ENCODE measurements at regions not wholly inside any gene's neighbourhood (a gene's known extent, or its start where the extent isn't known, plus 50 kb on each side); places are given as distances from the start of the nearest gene placed in this dataset.

DNA sequence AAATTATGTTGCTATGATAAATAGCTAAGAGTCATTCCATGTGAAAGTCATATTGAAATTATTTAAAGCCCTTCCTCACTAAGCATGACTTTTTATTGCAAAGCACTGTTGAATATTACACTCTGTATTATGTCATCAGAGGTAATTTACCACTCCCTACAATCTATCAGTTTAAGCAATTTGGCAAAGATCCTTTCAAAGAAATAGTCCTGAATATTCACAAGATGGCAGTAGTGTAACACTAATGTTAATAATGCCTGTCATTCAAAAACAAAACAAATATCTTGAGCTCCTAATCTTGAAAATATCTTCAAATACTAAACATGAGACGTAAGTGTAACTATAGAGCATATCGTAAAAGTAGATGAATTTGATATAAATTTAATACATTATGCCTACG lies 208.6 kb upstream of the TECRL start:
- H3K27ac ChIP-seq, result no peak overlapping the region
- no peak overlapping the region for H3K4me3 ChIP-seq
- DNase-seq (ENCODE audit: low spot score), result no peak
- TF ChIP-seq, protein P1, sequence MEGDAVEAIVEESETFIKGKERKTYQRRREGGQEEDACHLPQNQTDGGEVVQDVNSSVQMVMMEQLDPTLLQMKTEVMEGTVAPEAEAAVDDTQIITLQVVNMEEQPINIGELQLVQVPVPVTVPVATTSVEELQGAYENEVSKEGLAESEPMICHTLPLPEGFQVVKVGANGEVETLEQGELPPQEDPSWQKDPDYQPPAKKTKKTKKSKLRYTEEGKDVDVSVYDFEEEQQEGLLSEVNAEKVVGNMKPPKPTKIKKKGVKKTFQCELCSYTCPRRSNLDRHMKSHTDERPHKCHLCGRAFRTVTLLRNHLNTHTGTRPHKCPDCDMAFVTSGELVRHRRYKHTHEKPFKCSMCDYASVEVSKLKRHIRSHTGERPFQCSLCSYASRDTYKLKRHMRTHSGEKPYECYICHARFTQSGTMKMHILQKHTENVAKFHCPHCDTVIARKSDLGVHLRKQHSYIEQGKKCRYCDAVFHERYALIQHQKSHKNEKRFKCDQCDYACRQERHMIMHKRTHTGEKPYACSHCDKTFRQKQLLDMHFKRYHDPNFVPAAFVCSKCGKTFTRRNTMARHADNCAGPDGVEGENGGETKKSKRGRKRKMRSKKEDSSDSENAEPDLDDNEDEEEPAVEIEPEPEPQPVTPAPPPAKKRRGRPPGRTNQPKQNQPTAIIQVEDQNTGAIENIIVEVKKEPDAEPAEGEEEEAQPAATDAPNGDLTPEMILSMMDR (IDR thresholded peaks at IDR 0.05), result no peak

DNA sequence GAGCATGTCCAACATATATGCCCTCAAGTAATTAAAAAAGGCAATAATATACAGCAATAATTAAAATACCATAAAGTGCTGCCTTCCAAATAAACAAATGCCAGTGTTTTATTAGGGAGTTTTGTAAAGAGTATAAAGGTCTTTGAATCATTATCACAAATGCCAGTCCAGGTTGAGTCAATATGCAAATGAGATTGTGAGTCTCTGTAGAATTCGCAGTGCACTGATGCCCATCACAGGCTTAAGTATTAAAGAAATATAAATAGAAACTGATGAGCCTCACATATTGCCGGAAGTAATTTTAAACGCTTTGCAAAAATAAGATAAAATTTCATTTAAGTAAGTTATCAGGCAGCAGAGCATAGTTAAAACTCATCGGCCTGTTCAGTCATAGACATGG lies 205.0 kb upstream of the TECRL start:
- Histone ChIP-seq H3K27ac (no peak overlapping the region), H3K4me3 (no peak overlapping the region)
- TF ChIP-seq, protein P1 (IDR thresholded peaks at IDR 0.05), result no peak
- no peak for DNase-seq (ENCODE audit: low spot score)

DNA sequence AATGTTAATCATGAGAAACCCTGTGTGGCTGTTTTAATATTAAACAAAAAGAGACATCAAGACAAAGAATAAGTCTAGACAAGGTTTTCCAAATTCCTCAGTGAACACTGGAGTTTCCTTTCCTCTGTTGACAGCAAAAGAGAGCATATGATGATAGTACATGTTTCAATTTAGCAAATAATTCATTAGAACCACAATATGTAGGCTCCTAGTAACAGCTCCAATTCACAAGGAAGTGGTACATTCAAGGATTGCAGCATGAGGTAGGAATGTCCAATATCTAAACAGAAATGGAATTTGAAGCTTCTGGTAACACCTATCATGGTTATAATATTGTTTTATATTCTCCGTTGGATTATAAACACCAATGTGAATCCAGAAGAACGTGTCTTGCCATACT lies 203.8 kb upstream of the TECRL start:
- TF ChIP-seq, protein P1 (IDR thresholded peaks at IDR 0.05), result no peak
- Histone ChIP-seq H3K27ac (no peak overlapping the region), H3K4me3 (no peak overlapping the region)
- DNase-seq (ENCODE audit: low spot score), result no peak

DNA sequence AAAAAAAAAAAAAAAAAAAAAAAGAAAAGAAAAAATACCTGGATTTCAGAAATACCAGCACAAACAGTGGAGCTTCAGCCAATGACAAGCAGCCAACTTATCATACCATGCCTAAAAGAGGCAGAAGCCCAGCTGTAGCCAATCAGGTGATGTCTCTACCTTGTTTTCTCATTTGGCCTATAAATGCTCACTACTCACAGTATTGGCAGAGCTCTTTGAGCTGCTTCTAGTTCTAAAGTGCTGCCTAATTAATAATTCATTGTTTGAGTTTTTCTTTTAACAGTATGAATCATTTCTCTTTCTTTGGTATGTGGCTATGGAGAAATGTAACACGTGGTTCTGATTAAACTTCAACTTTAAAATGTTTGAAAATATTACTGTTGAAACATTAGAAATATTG lies 188.8 kb upstream of the TECRL start:
- TF ChIP-seq, protein P1 (IDR thresholded peaks at IDR 0.05), result no peak
- H3K27ac ChIP-seq, result no peak overlapping the region
- no peak overlapping the region for H3K4me3 ChIP-seq
- DNase-seq (ENCODE audit: low spot score), result no peak

DNA sequence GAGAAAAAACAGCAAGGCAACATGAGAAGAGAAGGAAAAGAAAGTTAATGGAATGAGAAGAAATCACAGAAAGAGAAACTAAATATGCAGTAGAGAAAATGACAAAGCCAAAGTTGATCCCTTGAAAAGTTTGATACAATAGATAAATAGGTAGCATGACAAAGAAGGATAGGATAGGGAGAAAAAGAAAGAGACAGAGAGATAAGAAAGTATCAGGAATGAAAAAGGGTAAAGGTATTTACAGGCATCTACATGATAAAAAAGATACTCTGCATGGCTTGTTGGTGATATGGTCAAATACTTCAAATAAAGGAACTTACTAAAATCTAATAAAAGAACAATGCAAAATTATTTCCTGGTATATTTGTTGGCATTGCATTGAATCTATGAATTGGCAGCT lies 185.5 kb upstream of the TECRL start:
- TF ChIP-seq, protein P1 (IDR thresholded peaks at IDR 0.05), result no peak
- H3K27ac ChIP-seq, result no peak overlapping the region
- no peak for DNase-seq (ENCODE audit: low spot score)
- H3K4me3 ChIP-seq, result no peak overlapping the region

DNA sequence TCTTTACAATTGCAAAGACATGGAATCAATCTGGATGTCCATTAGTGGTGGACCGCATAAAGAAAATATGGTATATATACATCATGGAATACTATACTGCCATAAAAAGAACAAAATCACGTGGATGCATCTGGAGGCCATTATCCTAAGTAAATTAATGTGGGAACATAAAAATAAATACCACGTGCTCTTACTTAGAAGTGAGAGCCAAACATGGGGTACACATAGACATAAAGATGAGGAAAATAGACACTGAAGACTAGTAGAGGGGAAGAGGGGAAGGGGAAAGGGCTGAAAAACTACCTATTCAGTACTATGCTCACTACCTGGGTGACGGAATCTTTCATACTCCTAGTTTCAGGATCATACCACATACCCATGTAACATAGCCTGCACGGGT lies 179.3 kb upstream of the TECRL start:
- TF ChIP-seq, protein P1 (IDR thresholded peaks at IDR 0.05), result no peak
- DNase-seq (ENCODE audit: low spot score), result no peak
- no peak overlapping the region for H3K27ac ChIP-seq

DNA sequence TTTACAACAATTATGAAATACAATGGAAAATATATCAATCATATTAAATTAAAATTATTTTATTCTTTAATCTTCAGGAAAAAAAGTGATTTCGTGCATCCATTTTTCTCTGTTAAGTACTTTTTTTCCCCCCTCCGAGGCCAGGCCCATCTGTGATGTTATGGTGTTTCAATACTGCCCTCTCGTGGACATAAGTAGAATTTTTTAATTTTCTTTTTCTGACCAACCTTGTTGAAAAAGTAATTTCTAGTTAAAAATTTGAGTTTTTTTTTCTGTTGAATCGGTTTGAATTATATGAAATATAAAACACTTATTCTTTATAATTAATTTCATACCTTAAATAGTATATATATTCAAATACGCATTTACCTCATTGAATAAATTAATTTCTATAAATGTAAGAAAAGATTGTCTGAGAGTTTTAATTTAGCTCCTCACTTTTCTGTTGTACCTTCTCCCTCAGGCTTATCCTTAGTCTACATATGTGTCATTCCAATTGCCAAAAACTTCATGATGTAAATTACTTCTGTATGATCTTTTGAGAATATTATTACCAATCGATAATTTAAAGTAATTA lies 175.8 kb upstream of the TECRL start:
- DNase-seq (ENCODE audit: low spot score), result no peak
- TF ChIP-seq, protein P1 (IDR thresholded peaks at IDR 0.05), result peak; percentile 37
- Histone ChIP-seq H3K4me3 (no peak overlapping the region), H3K27ac (no peak overlapping the region)

More for the DNA sequence above, 179.3 kb upstream of the TECRL start:
- no peak overlapping the region for H3K4me3 ChIP-seq

Data from coronary artery (tissue), 2 donors.